WI38 (cell line): ENCODE measurements at regions not wholly inside any gene's neighbourhood (a gene's known extent, or its start where the extent isn't known, plus 50 kb on each side); places are given as distances from the start of the nearest gene placed in this dataset.

ENCODE experiments used
- H3K4me3 ChIP-seq: 2 replicates; pipeline ENCODE4 v1.5.1; 2011; ENCODE audit warnings: low read depth, mild to moderate bottlenecking, control low read depth, low read length
- CTCF ChIP-seq: IDR thresholded peaks from 2 replicates; pipeline ENCODE4 v1.5.1; 2012; ENCODE audit warnings: low read depth, mild to moderate bottlenecking, control low read depth, low read length

- TF ChIP-seq CTCF: no peak
- H3K4me3 ChIP-seq: no peak overlapping the region
Measured at GRCh38 chr4:176566769-176567168, 226.0 kb downstream of the VEGFC start.

GRCh38 chr4:176568238-176568637, 224.5 kb downstream of the VEGFC start:
- H3K4me3 ChIP-seq: no peak overlapping the region
- TF ChIP-seq CTCF: no peak

GRCh38 chr4:176569301-176569700, 223.4 kb downstream of the VEGFC start:
- no peak for TF ChIP-seq CTCF
- no peak overlapping the region for H3K4me3 ChIP-seq

GRCh38 chr4:176571206-176571605, 221.5 kb downstream of the VEGFC start:
- no peak overlapping the region for H3K4me3 ChIP-seq
- no peak for TF ChIP-seq CTCF

- TF ChIP-seq CTCF: no peak
- no peak overlapping the region for H3K4me3 ChIP-seq
Measured at GRCh38 chr4:176575141-176575730, 217.5 kb downstream of the VEGFC start.

- H3K4me3 ChIP-seq: no peak overlapping the region
- no peak for TF ChIP-seq CTCF
Measured at GRCh38 chr4:176579226-176579625, 213.5 kb downstream of the VEGFC start.

- no peak for TF ChIP-seq CTCF
- H3K4me3 ChIP-seq: no peak overlapping the region
Measured at GRCh38 chr4:176583278-176583677, 209.4 kb downstream of the VEGFC start.
